D341Med (cell line): ENCODE measurements at regions not wholly inside any gene's neighbourhood (a gene's known extent, or its start where the extent isn't known, plus 50 kb on each side); places are given as distances from the start of the nearest gene placed in this dataset.
"Not testable (repeated sequence)": the region's sequence is repeated elsewhere in the genome, so short reads cannot be mapped to it uniquely, and the experiment has no call there.

Experiments used
- DNase-seq: peaks from one replicate; pipeline ENCODE4 v3.0.0; 2012; ENCODE audit warnings: low spot score

DNA sequence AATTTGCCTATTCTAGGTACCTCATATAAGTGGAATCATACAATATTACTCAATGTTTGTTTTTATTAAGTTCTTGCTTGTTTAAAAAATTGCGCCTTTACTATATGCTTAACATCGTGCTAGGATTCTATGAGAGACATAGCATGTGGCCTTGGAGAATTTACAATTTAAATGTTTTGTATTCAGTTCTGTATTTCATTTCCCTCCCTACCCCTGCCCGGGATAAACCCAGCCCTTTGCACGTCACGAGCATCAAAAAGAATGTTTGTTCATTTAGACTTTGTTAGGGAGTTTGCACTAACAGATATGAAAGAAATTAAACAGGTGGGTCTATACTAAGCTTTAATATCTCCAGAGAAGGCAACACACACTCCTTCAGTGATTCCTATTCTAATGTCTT lies 75.7 kb downstream of the C18orf54 start:
- DNase-seq: no peak

GRCh38 chr18:54433857-54434256 lies 76.2 kb downstream of the C18orf54 start:
- no peak for DNase-seq

GRCh38 chr18:54434453-54434852 lies 76.7 kb downstream of the C18orf54 start:
- DNase-seq: no peak

DNA sequence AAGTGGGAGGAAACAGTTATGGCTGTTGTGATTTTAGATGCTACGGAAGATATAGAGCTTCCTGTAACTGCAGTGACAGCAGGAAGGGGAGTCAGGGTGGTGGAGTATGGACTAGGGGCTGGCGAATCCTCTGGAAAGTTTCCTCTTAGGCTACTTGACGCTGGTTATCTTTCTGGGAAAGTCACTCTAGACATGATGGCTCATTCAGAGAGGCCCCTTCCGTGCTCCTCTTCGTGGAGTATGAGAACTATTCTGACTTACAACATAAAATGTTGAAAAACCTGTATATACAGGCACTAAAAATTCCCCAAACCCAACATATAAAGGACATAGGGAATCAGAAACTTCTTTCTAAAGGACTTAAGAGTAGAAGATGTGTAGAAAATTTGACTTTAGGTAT lies 78.8 kb downstream of the C18orf54 start:
- DNase-seq: no peak

GRCh38 chr18:54440292-54440691 lies 82.6 kb downstream of the C18orf54 start:
- no peak for DNase-seq

GRCh38 chr18:54444319-54444914 lies 86.7 kb downstream of the C18orf54 start:
- peak; percentile 73 for DNase-seq

- no peak for DNase-seq
Measured at GRCh38 chr18:54453996-54454395, 96.3 kb downstream of the C18orf54 start.

GRCh38 chr18:54465502-54465901 lies 107.8 kb downstream of the C18orf54 start:
- DNase-seq: no peak

DNA sequence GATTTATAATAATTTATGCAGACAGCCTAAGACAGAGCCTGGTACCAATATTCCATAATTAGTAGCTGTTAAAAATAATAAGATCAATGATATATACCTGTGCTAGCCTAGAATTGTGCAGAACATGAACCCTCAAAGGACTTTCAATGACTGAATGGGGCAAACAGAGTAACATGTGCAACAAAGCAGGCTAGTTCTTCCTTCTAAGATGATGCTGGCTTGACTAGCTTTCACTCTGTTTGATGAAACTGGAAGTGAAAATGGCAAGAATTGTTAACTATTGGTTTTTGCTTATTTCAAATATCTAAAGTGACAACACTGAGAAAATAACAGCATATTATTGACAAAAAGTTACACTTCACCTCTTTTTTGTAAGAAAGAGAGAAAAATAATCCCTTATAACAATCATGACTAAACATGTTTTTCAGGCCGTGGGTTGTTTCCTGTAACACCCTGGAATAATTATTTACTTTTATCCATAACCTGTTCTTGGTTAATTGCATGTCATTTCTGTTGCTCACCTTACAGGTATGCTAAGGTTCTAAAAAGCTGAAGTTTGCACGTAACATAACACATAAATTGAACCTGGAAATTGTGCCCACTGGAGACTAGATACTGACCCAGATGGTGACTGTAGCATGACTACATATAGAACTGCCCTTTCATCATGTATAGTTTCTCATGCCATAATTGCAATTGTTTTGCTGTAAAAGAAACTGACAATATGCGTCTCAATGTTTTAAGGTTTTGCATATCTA lies 108.7 kb downstream of the C18orf54 start:
- no peak for DNase-seq

DNA sequence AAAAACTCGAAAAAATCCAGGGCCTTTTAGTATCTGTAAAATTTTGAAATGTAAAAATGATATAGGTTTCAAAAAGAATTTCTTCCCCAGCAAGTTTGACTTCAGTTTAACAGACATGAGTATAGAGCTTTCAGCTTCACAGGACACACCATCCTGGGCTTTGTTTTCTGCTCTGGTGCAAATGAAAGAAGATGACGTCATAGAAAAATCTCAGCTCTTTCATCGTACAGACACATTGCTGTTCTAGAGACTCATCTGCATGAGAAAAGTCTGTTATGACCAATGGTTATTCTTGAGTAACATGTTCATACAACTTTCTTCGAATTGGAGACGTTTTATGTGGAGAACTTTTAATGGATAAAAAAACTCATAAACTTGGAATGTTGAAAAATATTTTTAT lies 111.7 kb upstream of the DYNAP start:
- no peak for DNase-seq

DNA sequence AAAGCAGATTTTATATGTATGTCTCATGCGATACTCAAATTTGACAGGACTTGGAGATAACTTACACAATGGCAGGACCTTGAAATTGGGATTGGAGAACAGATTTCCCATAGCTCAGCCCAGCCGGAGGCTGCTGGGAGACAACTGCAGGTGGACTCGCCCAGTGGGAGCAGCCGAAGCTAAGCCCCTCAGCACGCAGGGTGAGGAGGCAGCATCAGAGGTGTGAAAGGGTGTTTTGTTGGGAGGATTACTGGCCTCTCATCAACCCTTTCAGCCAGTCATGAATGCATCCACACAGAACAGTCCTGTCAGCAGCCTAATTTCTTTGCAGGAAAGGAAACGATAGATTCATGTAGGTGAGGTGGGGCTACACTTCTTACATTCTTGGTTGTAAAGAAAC lies 110.4 kb upstream of the DYNAP start:
- peak; percentile 35 for DNase-seq

DNA sequence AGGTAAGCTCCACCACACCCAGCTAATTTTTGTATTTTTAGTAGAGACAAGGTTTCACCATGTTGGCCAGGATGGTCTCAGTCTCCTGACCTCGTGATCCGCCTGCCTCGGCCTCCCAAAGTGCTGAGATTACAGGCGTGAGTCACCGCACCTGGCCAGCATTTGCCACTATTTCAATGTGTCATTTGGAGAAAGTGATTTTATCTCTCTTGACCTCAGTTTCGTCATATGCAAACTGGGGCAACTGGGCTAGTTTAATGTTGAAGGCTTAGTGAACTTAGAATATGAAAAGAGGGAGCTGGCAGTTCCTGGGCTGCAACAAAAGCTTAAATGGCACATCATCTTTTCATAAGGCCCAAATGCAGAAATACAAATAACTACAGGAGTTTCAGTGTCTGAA lies 88.6 kb upstream of the DYNAP start:
- DNase-seq: not testable (repeated sequence)

- DNase-seq: no peak
Measured at GRCh38 chr18:54503131-54503894, 87.7 kb upstream of the DYNAP start.

- no peak for DNase-seq
Measured at GRCh38 chr18:54506516-54507261, 84.4 kb upstream of the DYNAP start.

DNA sequence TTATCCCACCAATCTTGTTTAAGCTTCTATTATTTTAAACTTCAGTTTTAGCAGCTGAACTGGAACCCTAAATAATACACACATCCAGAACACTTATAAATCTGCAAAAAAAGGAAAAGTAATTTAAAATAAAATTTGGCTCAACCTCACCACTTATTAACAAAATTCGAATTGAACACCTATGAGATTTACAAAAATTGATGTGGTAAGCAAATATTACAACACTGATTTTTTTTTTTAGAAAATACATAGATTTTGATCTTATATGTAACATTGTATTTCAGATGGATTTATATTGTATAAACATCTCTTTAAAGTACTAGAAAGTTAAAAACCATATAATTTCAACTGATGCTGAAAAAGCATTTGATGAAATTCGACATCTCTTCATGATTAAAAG lies 81.3 kb upstream of the DYNAP start:
- no peak for DNase-seq

DNA sequence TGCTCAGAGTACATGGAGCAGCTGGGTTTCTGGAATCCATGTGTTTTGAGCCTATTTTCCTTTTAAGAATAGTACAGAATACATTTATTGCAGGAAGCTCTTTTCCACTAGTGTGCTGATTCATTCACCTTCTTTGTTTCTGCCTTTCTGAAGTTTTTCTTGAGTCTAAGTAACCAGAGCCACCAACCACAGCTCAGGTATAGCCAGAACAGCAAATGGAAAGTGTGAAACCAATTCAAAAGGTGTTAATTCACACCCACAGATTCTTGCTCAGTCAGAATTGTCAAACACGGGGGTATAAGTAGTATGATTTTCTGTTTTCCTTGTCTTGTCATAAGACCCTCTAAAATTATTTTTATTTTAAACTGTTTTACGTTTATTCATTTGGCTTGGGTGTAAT lies 75.9 kb upstream of the DYNAP start:
- no peak for DNase-seq

DNA sequence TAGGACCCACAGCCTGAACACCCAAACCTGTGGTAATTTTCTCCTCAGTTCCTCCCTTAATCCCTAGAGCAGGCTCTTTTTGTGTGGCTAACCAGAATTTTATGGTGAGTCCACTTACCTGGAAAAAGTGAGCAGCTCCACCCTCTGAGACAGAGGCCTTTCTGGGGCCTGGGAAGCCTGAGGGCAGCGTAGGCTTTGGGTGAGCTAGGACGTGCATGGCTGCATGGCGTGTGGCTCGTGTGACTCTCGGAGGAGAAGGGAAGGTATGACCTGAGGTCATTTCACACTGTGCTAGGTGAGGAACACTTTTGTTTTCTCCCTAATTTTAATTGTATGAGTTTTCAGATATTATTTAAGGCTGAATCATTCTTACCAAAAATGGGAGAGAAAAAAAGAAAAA lies 73.5 kb upstream of the DYNAP start:
- no peak for DNase-seq

GRCh38 chr18:54521846-54522245 lies 69.2 kb upstream of the DYNAP start:
- no peak for DNase-seq

- DNase-seq: no peak
Measured at GRCh38 chr18:54528942-54529376, 62.1 kb upstream of the DYNAP start.

DNA sequence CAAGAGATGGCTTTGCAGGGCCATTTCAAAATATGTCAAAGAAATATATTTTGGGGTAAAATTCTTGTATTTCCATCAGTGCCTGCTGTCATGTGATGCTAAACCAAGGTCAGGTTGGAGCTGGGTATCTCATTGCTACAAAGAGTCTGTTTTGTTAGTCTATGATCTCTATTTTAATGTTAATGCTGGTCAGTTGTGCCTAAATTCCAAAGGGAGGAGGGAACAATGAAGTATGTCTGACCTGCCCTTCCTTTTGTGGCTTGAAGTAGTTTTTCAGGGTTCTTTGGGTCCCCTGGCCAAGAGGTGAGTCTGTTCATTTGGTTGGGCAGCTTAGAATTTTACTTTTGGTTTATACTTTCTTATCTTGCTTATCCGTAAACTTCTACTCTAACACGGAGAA lies 61.6 kb upstream of the DYNAP start:
- DNase-seq: no peak

GRCh38 chr18:54530285-54530684 lies 60.8 kb upstream of the DYNAP start:
- no peak for DNase-seq

DNA sequence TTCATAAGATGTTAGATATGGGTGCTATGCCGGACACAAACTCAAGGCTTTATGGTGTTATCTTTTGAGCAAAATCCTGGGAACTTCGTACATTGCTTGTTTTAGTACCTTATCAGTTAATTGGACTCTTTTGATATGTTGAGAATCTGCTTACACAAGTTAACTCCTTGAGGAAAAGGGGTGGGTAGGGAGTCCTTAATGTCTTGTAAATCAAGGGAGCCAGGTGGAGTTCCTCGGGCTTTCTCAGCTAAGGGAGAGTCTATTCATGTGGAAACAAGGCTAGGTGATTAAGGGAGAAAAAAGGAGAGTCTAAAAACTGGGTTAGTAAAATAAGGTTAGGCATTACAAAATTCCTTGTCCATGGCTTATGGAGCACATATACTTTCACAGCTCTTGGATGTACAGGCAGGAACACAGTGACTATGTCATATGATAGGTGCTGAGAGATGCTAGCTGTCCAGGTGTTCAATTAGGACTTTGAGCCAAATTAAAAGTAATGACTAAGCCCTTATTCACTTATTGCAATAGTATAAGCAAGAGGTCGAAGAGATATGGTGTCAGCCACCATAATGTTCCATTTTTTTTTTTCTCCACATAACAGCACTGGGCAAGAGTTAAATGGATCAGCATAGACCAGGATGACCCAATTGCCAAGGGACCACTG lies 59.5 kb upstream of the DYNAP start:
- no peak for DNase-seq
